Cardiac muscle cell (in vitro differentiated cells and primary cell): ENCODE measurements at regions not wholly inside any gene's neighbourhood (a gene's known extent, or its start where the extent isn't known, plus 50 kb on each side); places are given as distances from the start of the nearest gene placed in this dataset.
A peak's percentile ranks its signal among the peaks of the same experiment; 100 is the strongest.

ENCODE experiments used
- DNase-seq, 2 donors: peaks; one replicate each; pipeline versions ENCODE4 v3.0.0 to v3.0.0-alpha.2; 2010 to 2017; ENCODE audit warnings: low read depth in 1 of 2, low spot score in 1 of 2
- H3K27ac ChIP-seq: fragments of 200-600 bp; sonication (generic); 2 replicates; pipeline ENCODE4 v1.5.1; 2016
- H3K27me3 ChIP-seq: fragments of 200-600 bp; sonication (generic); 2 replicates; pipeline ENCODE4 v1.6.0; 2016; ENCODE audit warnings: control low read depth
- H3K36me3 ChIP-seq: fragments of 200-600 bp; sonication (generic); 2 replicates; pipeline ENCODE4 v1.5.1; 2016; ENCODE audit warnings: control low read depth
- H3K4me1 ChIP-seq: fragments of 200-600 bp; sonication (generic); 2 replicates; pipeline ENCODE4 v1.8.1; 2017; ENCODE audit warnings: low read depth, mild to moderate bottlenecking, mixed run types
- H3K4me3 ChIP-seq: fragments of 200-600 bp; sonication (generic); 2 replicates; pipeline ENCODE4 v1.5.1; 2016; ENCODE audit warnings: mild to moderate bottlenecking
- H3K9me3 ChIP-seq: fragments of 200-600 bp; sonication (generic); 2 replicates; pipeline ENCODE4 v1.5.1; 2017; ENCODE audit warnings: low read depth, mild to moderate bottlenecking, control low read depth
- CTCF ChIP-seq: IDR thresholded peaks from 2 replicates; pipeline ENCODE4 v1.5.1; 2012; ENCODE audit warnings: low read depth, mild to moderate bottlenecking, low read length

GRCh38 chr3:194766845-194767244, 81.2 kb downstream of the FAM43A start:
- H3K9me3 ChIP-seq = no peaks in the 10 kb centered on the region
- TF ChIP-seq CTCF = no peak
- H3K4me1 ChIP-seq = no peaks in the 10 kb centered on the region
- no peak overlapping the region for H3K4me3 ChIP-seq
- no peak overlapping the region for H3K27ac ChIP-seq
- no peaks in the 10 kb centered on the region for H3K36me3 ChIP-seq
- H3K27me3 ChIP-seq = no peaks in the 10 kb centered on the region
- DNase-seq = no peak

- no peak overlapping the region for H3K4me3 ChIP-seq
- H3K27me3 ChIP-seq = no peaks in the 10 kb centered on the region
- no peaks in the 10 kb centered on the region for H3K4me1 ChIP-seq
- no peak for DNase-seq
- no peak overlapping the region for H3K27ac ChIP-seq
- no peaks in the 10 kb centered on the region for H3K36me3 ChIP-seq
- H3K9me3 ChIP-seq = no peaks in the 10 kb centered on the region
- TF ChIP-seq CTCF = no peak
Observed at GRCh38 chr3:194767446-194768207, 81.9 kb downstream of the FAM43A start.

- no peak overlapping the region for H3K27ac ChIP-seq
- no peaks in the 10 kb centered on the region for H3K9me3 ChIP-seq
- H3K36me3 ChIP-seq = no peaks in the 10 kb centered on the region
- H3K4me1 ChIP-seq = no peaks in the 10 kb centered on the region
- no peak overlapping the region for H3K4me3 ChIP-seq
- DNase-seq = no peak
- TF ChIP-seq CTCF = no peak
- no peaks in the 10 kb centered on the region for H3K27me3 ChIP-seq
Observed at GRCh38 chr3:194768586-194768985, 82.9 kb downstream of the FAM43A start.

- DNase-seq = peak; percentile 97 to 98
- H3K27me3 ChIP-seq = no peaks in the 10 kb centered on the region
- H3K9me3 ChIP-seq = no peaks in the 10 kb centered on the region
- H3K4me1 ChIP-seq = no peaks in the 10 kb centered on the region
- TF ChIP-seq CTCF = no peak
- H3K36me3 ChIP-seq = no peaks in the 10 kb centered on the region
- H3K27ac ChIP-seq = no peak overlapping the region
- H3K4me3 ChIP-seq = peak overlapping the region; percentile 10
Observed at GRCh38 chr3:194769020-194769643, 83.4 kb downstream of the FAM43A start.

- Histone ChIP-seq H3K4me3 (no peak overlapping the region), H3K4me1 (no peaks in the 10 kb centered on the region), H3K27ac (no peak overlapping the region), H3K9me3 (no peaks in the 10 kb centered on the region), H3K27me3 (no peaks in the 10 kb centered on the region), H3K36me3 (no peaks in the 10 kb centered on the region)
- no peak for TF ChIP-seq CTCF
- no peak for DNase-seq
Observed at GRCh38 chr3:194772241-194773000, 86.7 kb downstream of the FAM43A start.
